ENCODE measurements at regions not wholly inside any gene's neighbourhood (a gene's known extent, or its start where the extent isn't known, plus 50 kb on each side); places are given as distances from the start of the nearest gene placed in this dataset.

GRCh38 chr5:156186760-156187159 is 140.2 kb upstream of the SGCD start:
- TF ChIP-seq EZH2phosphoT487 (IDR thresholded peaks at IDR 0.05; ENCODE audit: borderline replicate concordance) (no peak), CTCF (IDR thresholded peaks at IDR 0.05 in 2 of 3, conservative IDR thresholded peaks at IDR 0.05 in 1 of 3; ENCODE audit: borderline replicate concordance in 1 of 3, insufficient read depth in 1 of 3, low read depth in 2 of 3, low read length in 2 of 3) (no peak), FOSL1 (IDR thresholded peaks at IDR 0.05; ENCODE audit: low read depth) (no peak), EZH2 (IDR thresholded peaks at IDR 0.05) (no peak), RAD21 (IDR thresholded peaks at IDR 0.05; ENCODE audit: low read depth) (no peak)
